Glutamatergic neuron (in vitro differentiated cells): ENCODE measurements at regions not wholly inside any gene's neighbourhood (a gene's known extent, or its start where the extent isn't known, plus 50 kb on each side); places are given as distances from the start of the nearest gene placed in this dataset.

Source experiments
- DNase-seq: peaks from one replicate; pipeline ENCODE4 v3.0.0; 2022
- H3K27ac Mint-ChIP-seq: one replicate; pipeline ENCODE4 v1.8.0; 2020; ENCODE audit warnings: mild to moderate bottlenecking, mixed read lengths, inconsistent platforms; ENCODE audit not compliant: unreplicated experiment
- H3K27me3 Mint-ChIP-seq: one replicate; pipeline ENCODE4 v1.8.0; 2020; ENCODE audit warnings: mild to moderate bottlenecking, moderate library complexity, mixed read lengths, inconsistent platforms; ENCODE audit not compliant: unreplicated experiment
- H3K36me3 Mint-ChIP-seq: one replicate; pipeline ENCODE4 v1.8.0; 2020; ENCODE audit warnings: mild to moderate bottlenecking, mixed read lengths, inconsistent platforms; ENCODE audit not compliant: unreplicated experiment
- H3K4me1 Mint-ChIP-seq: one replicate; pipeline ENCODE4 v1.8.0; 2020; ENCODE audit warnings: mild to moderate bottlenecking, low read depth, mixed read lengths, inconsistent platforms; ENCODE audit not compliant: unreplicated experiment
- H3K4me3 Mint-ChIP-seq: one replicate; pipeline ENCODE4 v1.8.0; 2020; ENCODE audit warnings: mild to moderate bottlenecking, mixed read lengths, inconsistent platforms; ENCODE audit not compliant: unreplicated experiment
- H3K9me3 Mint-ChIP-seq: one replicate; pipeline ENCODE4 v1.8.0; 2020; ENCODE audit warnings: mild to moderate bottlenecking, moderate library complexity, mixed read lengths, inconsistent platforms; ENCODE audit not compliant: unreplicated experiment
- CTCF ChIP-seq: fragments of 200-600 bp; sonication (generic); IDR thresholded peaks from one replicate; pipeline ENCODE4 v1.5.0; 2021; ENCODE audit not compliant: partially characterized antibody, unreplicated experiment

DNA sequence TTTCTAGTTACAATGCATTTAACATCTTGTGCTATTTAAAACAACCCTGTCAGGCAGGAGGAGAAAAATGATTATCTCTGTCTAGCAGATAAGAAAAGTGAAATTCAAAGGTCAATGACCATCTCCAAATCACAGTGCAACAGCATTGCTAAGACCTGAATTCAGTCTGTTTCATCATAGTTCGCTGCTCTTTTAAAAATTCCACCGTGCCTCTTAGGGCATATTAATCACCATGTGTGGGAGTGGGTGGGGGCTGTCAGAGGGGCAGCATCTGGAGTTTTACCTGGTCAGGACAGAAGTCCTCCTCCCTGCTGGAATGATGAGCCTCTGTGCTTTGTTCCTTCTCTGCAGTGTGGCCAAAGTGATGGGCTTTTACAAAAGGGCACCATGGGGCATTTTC is 418.7 kb upstream of the RGPD4 start:
- TF ChIP-seq CTCF = no peak
- Mint-ChIP-seq H3K27ac (no peak overlapping the region), H3K4me1 (peaks cover 4% of the 10 kb centered on the region), H3K36me3 (no peaks in the 10 kb centered on the region), H3K9me3 (peaks cover 1% of the 10 kb centered on the region), H3K27me3 (peaks cover 3% of the 10 kb centered on the region), H3K4me3 (no peak overlapping the region)
- no peak for DNase-seq

- no peaks in the 10 kb centered on the region for H3K27me3 Mint-ChIP-seq
- H3K9me3 Mint-ChIP-seq = no peaks in the 10 kb centered on the region
- H3K27ac Mint-ChIP-seq = no peak overlapping the region
- no peak for DNase-seq
- no peak overlapping the region for H3K4me3 Mint-ChIP-seq
- H3K36me3 Mint-ChIP-seq = no peaks in the 10 kb centered on the region
- H3K4me1 Mint-ChIP-seq = peaks cover 4% of the 10 kb centered on the region
- TF ChIP-seq CTCF = no peak
Measured at GRCh38 chr2:107411267-107411666, 415.4 kb upstream of the RGPD4 start.

GRCh38 chr2:107412209-107412904 is 414.3 kb upstream of the RGPD4 start:
- Mint-ChIP-seq H3K9me3 (no peaks in the 10 kb centered on the region), H3K27me3 (no peaks in the 10 kb centered on the region), H3K27ac (no peak overlapping the region), H3K4me3 (no peak overlapping the region), H3K4me1 (peaks cover 4% of the 10 kb centered on the region), H3K36me3 (no peaks in the 10 kb centered on the region)
- DNase-seq = no peak
- no peak for TF ChIP-seq CTCF

- no peaks in the 10 kb centered on the region for H3K9me3 Mint-ChIP-seq
- H3K27me3 Mint-ChIP-seq = no peaks in the 10 kb centered on the region
- DNase-seq = no peak
- peaks cover 4% of the 10 kb centered on the region for H3K4me1 Mint-ChIP-seq
- no peak overlapping the region for H3K4me3 Mint-ChIP-seq
- no peak for TF ChIP-seq CTCF
- H3K36me3 Mint-ChIP-seq = no peaks in the 10 kb centered on the region
- no peak overlapping the region for H3K27ac Mint-ChIP-seq
Measured at GRCh38 chr2:107412981-107413380, 413.7 kb upstream of the RGPD4 start.

DNA sequence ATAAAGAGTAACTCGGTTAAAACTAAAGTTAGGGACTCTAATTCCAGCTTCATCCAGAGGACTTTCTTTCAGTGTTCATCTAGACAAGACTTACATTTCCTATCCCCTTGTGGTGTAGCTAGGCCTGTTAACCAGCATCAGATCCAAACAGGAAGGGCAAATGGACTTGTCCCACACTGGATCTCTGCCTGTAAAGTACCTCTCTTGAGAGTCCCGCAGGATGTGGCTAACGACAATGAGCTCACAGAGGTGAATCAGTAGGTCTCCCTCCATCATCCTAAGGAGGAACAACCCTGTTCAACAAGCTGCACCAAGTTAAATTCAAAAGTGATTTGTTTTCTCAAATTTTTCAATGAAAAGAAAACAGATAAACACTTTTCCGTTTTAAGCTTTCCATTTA is 412.3 kb upstream of the RGPD4 start:
- H3K4me3 Mint-ChIP-seq = no peak overlapping the region
- no peak for TF ChIP-seq CTCF
- DNase-seq = no peak

More for the DNA sequence above, 412.3 kb upstream of the RGPD4 start:
- Mint-ChIP-seq H3K36me3 (no peaks in the 10 kb centered on the region), H3K27ac (no peak overlapping the region), H3K9me3 (no peaks in the 10 kb centered on the region), H3K27me3 (no peaks in the 10 kb centered on the region), H3K4me1 (no peaks in the 10 kb centered on the region)
